ENCODE measurements at regions not wholly inside any gene's neighbourhood (a gene's known extent, or its start where the extent isn't known, plus 50 kb on each side); places are given as distances from the start of the nearest gene placed in this dataset.
"Not testable (repeated sequence)": the region's sequence is repeated elsewhere in the genome, so short reads cannot be mapped to it uniquely, and the experiment has no call there.

DNA sequence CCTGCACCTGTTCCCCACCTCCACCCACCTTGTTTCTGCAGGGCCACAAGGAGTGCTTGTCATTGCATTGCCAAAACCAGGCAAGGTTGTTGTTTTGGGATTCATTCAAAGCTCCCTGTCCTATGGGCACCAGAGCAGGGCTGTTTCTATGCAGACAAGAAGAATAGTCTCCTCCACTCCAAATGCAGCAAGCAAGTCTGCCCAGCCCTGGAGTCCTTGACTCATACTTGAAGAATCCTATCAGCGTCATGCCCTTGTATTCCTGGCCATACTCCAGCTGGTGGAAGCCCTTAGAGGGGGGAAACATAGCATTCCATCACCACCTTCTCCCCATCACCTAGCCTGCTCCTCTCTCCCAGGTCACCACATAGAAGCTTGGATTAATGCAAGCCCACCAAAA lies 145.3 kb upstream of the ECI2 start:
- no peak for DNase-seq

DNA sequence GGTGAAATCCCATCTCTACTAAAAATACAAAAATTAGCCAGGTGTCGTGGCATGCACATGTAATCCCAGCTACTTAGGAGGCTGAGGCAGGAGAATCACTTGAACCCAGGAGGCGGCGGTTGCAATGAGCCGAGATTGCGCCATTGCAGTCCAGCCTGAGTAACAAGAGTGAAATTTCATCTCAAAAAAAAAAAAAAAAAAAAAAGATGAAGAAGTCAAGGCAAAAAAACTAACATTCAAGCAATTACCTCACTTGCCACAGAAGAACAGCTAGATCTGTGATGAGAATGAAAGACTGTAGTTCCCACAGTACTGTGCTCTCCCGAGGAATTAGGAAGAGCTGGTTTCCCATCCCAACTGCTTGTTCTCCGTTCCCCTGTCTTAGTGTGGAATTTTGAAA lies 144.7 kb upstream of the ECI2 start:
- DNase-seq, result no peak

DNA sequence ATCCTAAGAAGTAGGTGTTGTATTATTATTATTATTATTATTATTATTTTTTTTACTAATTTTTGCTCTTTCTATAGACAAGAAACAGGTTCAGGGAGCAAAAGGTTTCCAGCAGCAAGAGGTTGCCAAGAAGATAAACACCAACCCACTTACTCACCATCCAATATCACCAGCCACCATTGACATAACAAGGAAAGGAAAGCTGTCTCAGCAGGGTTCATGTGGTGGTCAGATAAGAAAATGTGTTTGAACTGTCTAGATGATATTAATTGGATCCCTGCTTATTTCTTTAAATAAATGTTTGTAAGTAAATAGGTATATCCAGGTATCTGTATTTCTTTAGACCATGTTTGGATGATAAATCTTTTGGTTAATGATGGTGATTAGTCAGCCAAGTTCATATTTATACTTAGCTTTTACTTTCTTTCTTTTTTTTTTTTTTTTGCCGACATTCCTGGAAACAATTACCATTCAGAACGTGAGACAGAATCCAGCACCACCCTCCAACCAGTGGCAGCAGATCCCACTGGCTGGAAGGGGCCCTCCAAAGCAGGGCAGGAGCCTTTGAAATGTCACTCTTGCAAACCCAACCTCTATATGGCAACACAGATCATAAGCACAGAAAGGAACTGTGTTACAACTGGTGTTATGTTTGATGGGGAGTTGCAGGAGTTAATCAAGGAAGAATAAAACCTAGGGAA lies 139.2 kb upstream of the ECI2 start:
- no peak for DNase-seq

DNA sequence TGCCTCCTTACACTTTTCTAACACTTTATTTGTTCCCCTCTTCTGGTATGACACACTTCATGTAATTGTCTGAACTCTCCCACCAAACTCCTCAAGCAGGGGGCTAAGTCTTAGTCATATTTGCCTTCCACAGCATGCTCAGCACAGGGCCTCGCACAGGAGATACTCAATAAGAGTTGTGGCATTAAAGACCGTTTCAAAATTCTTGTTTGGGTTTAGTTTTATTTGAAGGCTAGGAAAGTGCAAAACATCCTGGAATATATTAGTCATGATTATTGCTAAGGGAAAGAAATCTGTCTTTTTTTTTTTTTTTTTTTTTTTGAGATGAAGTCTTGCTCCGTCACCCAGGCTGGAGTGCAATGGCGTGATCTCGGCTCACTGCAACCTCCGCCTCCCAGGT lies 137.6 kb upstream of the ECI2 start:
- DNase-seq, result no peak

DNA sequence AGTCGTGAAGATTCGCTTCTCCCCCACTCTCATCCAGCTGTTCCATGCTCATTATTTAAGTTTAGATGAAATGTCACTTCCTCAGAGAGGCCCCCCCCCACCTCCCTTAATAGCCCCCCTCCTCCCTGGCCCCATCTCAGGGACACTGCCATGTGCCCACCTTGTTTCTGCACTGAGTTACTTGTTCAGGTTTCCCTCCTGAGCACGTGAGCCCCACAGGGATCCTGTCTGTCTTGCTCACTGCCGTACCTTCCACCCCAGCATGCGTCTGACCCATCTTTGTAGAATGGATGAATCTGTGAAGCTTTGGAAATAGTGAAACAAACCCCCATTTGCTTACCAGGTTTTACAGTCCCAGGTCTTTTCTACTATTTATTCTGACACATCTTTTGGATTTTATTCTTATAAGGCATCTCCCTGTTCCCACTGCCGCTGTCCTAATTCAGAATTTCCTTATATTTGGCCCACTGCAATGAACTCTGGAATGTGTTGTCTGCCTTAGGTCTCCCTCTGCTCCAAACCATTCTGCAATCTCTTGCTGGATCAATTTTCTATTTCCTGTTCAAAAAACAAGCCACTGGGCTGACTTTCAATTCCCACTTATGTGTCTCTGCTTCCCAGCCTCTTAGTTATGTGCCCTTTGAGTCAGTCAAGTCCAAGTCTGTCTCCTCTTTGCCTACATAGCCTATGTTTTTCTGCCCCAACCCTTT lies 136.5 kb upstream of the ECI2 start:
- DNase-seq, result no peak

DNA sequence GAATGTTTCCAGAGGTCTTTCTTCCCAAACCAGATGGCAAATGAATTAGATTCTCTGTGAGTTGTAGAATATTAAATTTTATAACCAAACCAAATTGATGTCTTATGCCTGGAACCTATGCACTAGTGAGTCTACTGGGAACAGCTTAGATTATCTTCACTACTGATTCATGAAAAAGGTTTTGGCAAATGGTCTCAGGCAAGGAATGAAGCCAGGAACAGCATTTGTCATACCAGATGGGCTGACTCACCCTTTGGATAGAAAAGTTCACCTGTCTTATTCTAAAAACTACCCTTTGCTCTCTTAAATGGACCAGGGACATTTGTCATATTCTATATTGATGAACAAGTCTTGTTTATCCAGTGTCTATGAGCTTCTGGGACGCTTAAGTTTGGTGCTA lies 135.4 kb upstream of the ECI2 start:
- no peak for DNase-seq

DNA sequence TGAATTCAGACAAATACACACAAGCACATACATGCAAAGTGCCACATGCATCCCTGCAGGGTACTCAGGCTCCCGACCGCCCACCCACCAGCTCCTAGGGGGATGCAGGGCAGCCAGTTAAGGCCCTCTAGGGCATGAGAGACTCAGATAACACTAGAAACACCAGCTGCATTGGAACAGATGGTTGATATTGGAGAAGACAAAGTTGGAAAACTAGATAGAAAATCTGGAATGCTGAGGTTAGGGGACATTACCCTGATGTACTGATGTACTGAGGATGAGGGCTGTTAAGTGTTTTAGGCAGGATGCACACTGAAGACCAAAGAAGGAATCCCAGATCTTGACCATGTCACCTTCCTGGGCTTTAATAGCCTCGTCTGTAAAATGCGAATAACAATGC lies 134.6 kb upstream of the ECI2 start:
- DNase-seq, result no peak

DNA sequence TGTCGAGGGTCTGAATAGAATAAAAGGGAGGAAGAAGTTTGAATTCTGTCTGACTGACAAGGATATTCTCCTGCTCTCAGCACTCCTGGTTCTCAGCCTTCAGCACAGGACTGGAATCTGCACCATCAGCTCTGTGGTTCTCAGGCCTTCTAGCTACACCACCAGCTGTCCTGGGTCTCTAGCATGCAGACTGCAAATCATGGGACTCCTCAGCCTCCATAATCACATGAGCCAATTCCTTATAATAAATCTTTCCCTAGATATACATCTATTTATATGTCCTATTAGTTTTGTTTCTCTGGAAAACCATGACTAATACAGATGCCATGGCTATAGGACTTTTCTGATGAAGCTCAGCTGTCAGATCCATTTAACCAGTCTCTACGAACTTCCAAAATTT lies 132.8 kb upstream of the ECI2 start:
- DNase-seq, result no peak

DNA sequence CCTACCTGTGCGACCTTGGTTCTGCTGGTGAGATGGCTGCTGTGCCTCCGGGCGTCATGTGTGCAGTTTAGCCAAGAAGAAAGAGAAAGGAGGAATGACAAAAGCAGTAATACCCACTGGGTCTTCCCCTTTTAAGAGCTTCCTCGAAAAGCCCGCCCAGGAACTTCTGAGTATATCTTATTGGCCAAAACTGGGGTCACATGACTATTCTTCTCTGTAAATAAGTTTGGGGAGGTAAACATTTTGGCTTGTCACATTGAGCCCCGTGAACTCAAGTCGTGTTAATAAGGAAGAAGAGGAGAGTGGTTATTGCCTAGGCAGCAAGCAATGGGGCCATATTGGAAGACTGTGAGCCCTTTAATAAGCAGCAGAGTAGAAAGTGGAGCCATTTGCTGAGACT lies 130.4 kb upstream of the ECI2 start:
- no peak for DNase-seq

DNA sequence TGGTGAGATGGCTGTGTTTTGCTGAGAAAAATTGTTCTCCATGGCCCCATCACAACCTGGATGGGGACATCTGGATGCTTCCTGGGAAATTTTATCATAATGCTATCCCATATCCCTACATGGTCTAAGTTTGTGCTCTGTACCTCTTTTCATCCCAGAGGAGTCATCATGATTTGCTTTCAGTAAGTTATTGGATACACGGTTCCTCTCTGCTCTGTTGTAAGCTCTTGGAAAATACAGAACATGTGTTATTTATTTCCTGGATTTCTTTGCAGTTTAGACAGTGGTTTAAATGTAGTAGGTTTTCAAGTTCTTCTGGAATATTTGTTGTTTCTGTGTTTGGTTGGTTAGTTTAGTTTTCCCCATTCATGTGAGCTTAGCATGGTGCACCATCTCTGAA lies 129.2 kb upstream of the ECI2 start:
- no peak for DNase-seq

DNA sequence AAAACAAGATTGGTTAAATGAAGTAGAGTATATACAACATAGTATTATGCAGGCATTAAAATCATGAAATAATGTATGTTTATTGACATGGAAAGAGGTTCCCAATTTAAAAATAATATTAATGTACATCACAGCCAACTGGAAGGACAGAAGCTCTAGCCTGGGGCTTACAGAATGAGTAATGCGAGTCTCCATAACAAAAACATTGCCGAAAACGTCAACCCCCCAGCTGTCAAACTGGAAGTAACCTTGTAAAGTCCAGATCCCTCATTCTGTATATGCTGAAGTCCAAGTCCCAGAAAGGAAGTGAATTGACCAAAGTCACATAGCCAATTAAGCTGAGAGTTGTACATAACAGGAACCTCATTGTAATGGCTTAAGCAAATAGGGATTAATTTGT lies 128.7 kb upstream of the ECI2 start:
- no peak for DNase-seq

DNA sequence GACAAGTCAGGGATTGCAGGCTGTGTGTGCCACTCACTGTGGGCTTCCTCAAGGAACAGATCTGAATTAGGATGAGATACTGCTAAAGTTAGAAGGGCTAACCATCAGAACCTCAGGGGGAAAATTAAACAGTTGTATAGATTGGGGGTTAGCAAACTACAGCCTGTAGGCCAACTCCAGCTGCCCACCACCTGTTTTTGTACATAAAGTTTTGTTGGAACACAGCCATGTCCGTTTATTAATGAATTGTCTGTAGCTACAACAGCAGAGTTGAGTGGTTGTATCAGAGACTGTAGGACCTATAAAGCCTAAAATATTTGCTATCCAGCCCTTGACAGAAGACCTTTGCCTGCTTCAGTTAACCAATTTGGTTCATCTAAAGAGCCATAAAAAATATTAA lies 127.2 kb upstream of the ECI2 start:
- DNase-seq, result no peak

DNA sequence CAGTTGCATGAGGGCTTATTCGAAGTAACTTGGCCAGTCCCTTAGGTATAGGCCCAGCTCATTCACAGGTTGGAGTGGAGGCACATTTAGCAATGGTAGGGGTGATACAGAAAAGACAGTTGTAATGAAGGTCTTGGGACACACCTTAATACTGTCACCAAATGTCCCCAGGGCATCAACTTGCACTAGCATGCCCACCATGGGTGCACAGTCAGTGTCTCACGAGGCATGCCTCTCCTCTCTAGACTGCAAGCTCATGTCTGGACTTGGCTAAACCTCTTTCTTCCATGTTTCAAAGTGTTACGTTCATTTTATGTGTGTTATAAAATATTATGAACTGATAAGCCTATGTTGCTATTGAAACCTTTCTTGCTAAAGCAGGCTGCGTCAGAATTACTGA lies 124.0 kb upstream of the ECI2 start:
- no peak for DNase-seq

DNA sequence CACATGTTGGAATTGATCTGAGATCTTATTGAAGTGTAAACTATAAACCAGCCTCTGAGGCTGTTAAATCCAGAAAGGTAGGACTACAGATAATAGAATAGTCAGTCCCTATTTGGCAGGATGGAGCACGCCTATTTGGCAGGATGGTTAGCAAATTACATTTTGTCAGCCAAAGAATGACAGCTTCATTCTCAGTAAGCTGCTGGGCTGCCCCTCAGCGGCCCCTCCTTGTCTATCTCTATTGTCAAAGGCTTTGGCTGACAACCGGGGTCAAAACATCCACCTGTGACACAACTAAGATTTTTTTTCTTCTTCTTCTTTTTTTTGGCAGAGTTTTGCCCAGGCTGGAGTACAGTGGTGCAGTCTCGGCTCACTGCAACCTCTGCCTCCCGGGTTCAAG lies 123.4 kb upstream of the ECI2 start:
- no peak for DNase-seq

DNA sequence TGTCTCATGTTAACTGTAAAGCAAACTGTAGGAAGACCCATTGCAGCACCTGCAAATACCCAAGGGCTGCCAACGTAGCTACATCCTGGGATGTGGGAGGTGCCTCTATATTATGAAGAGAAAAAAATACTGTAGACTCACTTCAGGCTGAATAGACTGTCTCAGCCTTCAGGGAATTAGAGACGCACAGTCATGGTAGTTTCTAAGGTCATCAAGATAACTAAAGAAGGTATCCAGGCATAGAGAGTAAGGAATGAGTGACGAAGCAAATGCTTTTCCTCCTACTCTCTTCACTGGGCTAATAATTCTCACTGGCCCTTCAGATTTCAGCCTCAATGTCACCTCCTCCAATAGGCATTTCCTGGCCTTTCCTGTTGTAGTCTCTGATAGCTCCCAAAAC lies 121.6 kb upstream of the ECI2 start:
- DNase-seq, result no peak

DNA sequence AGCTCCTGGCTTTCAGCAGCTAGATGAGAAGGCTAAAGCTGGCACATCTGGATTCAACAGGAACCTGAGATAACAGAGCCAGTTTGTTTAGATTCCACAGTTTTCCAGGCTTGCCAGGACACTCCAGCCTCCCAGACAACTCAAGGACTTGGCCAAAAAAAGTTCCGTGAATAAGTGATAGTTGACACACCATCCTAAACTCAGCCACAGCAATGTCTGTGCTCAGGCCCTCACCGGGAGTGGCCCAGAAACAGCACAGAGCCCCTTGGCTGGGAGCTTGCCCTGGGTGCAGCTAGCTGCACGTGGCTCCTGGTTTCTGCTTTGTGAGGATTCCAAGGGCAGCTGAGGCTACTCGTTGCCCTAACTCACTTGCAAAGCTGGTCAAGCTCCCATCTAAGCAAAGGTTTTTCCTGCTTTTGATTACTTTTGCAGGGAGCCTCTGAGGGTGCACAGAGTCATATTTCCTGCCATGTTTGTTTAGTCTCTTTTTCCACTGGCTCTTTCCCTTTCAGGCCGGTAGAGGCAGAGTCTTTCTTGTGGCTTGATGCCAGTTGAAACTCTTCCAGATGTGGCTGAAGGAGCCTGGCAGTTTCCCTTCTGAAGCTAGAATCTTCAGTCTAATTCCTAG lies 118.3 kb upstream of the ECI2 start:
- no peak for DNase-seq

DNA sequence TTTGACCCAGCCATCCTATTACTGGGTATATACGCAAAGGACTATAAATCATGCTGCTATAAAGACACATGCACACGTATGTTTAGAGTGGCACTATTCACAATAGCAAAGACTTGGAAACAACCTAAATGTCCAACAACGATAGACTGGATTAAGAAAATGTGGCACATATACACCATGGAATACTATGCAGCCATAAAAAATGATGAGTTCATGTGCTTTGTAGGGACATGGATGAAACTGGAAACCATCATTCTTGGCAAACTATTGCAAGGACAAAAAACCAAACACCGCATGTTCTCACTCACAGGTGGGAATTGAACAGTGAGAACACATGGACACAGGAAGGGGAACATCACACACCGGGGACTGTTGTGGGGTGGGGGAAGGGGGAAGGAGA lies 117.1 kb upstream of the ECI2 start:
- not testable (repeated sequence) for DNase-seq

DNA sequence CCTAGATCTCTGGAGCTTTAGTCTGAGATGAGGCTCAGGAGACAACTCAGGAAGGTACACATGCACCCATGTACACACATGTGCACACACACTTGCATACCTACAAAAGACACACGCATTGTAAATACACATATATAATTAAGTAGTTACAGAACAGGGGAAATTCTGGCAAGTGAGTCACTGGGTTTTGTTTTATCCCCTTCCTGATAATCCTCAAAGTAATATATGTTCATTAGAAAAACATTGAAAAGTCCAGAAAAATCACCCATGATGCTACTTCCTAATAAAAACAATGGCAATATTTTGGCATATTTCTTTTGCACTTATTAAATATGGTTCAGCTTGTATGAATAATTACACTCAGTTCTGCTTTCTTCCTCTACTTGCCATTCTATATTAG lies 115.3 kb upstream of the ECI2 start:
- DNase-seq, result no peak

DNA sequence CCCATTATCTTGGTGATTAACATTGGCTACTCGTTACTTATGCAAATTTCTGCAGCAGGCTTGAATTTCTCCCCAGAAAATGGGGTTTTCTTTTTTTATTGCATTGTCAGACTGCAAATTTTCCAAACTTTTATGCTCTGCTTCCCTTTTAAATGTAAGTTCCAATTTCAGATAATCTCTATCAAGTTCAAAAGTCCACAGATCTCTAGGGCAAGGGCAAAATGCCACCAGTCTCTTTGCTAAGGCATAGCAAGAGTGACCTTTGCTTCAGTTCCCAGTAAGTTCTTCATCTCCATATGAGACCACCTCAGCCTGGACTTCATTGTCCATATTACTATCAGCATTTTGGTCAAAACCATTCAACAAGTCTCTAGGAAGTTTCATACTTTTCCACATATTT lies 108.5 kb upstream of the ECI2 start:
- not testable (repeated sequence) for DNase-seq

DNA sequence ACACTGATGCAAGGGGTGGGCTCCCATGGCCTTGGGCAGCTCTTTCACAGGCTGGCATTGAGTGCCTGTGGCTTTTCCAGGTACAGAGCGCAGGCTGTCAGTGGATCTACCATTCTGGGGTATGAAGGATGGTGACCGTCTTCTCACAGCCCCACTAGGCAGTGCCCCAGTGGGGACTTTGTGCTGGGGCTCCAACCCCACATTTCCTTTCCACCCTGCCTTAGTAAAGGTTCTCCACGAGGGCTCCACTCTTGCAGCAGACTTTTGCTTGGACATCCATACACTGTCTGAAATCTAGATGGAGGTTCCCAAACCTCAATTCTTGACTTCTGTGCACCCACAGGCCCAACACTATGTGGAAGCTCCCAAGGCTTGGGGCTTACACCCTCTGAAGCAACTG lies 107.9 kb upstream of the ECI2 start:
- no peak for DNase-seq

DNA sequence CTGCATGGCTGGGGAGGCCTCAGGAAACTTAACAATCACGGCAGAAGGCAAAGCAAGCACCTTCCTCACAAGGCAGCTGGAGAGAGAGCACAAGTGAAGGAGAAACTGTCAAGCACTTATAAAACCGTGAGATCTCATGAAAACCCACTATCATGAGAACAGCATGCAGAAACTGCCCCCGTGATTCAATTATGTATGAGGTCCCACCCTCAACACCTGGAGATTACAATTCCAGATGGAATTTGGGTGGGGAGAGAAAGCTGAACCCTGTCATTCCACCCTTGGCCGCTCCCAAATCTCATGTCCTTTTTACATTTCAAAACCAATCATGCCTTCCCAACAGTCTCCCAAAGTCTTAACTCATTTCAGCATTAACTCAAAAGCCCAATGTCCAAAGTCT lies 107.2 kb upstream of the ECI2 start:
- DNase-seq, result no peak

DNA sequence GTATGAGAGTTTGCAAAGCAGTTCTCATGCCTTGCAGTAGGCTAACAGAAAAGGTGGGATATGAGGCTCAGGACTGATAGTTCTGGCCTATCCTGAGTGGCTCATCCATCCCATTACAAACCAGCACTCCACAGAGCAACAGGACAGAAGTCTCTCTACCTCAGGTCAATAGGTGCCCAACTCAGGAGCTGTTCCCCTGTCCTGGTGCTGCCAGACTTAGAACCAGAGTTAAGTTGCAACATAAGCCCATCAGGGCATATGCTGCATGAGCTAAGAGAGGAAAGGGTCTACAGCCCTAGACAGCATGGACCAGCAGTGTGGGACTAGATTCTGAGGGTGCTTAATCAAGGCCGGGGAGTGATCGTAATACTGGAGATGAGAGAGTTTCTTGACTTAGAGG lies 104.8 kb upstream of the ECI2 start:
- no peak for DNase-seq

DNA sequence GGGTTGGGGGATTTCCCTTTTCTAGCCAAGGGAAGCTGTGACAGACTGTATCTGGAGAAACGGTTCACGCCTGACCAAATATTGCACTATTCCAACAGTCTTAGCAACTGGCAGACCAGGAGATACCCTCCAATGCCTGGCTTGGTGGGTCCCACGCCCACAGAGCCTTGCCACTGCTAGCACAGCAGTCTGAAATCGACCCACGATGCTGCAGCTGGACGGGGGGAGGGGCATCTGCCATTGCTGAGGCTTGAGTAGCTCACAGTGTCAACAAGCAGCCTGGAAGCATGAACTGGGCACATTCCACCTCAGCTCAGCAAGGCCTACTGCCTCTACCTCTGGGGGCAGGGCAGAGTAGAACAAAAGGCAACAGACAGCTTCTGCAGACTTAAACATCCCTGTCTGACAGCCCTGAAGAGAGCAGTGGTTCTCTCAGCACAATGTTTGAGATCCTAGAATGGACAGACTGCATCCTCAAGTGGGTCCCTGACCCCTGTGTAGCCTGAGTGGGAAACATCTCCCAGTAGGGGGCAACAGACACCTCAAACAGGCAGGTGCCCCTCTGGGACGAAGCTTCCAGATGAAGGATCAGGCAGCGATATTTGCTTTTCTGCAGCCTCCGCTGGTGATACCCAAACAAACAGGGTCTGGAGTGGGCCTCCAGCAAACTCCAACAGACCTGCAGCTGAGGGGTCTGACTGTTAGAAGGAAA lies 89.9 kb upstream of the ECI2 start:
- no peak for DNase-seq
